ENCODE measurements at regions not wholly inside any gene's neighbourhood (a gene's known extent, or its start where the extent isn't known, plus 50 kb on each side); places are given as distances from the start of the nearest gene placed in this dataset.

GRCh38 chr3:13168391-13168790 is 95.2 kb upstream of the IQSEC1 start (continued):
- TF ChIP-seq BCLAF1 (IDR thresholded peaks at IDR 0.05) (no peak), SP1 (IDR thresholded peaks at IDR 0.05; ENCODE audit: low read depth, low read length) (no peak), POLR2AphosphoS5 (IDR thresholded peaks at IDR 0.05; ENCODE audit: low read length) (no peak), ZBTB4 (CRISPR knock-in tag; IDR thresholded peaks at IDR 0.05) (no peak), SKIL (IDR thresholded peaks at IDR 0.05; ENCODE audit: low read depth, poor library complexity, severe bottlenecking) (no peak), SRF (IDR thresholded peaks at IDR 0.05; ENCODE audit: low read depth in 2 of 2, low read length in 2 of 2) (no peak), ZBTB11 (CRISPR knock-in tag; IDR thresholded peaks at IDR 0.05) (no peak), PAX8 (IDR thresholded peaks at IDR 0.05) (no peak)
